Spleen (tissue), 11 donors: ENCODE measurements at regions not wholly inside any gene's neighbourhood (a gene's known extent, or its start where the extent isn't known, plus 50 kb on each side); places are given as distances from the start of the nearest gene placed in this dataset.

Source experiments
- DNase-seq: peaks from one replicate; pipeline ENCODE4 v3.0.0-alpha.2; 2020
- H3K27ac ChIP-seq, 8 donors: fragments of 200-600 bp; sonication (generic) in 7 of 8; 1 replicate in 4 of 8; 2 replicates in 4 of 8; pipeline versions ENCODE4 v1.5.0 to v1.8.0; 2016 to 2021; ENCODE audit warnings: inconsistent platforms in 4 of 8, mild to moderate bottlenecking in 4 of 8, moderate library complexity in 1 of 8
- H3K27me3 ChIP-seq, 7 donors: fragments of 200-600 bp; sonication (generic) in 6 of 7; replicated peaks in 1 of 7; 1 replicate in 4 of 7; 2 replicates in 3 of 7; pipeline versions ENCODE4 v1.5.0 to v1.8.0; 2016 to 2021; ENCODE audit warnings: inconsistent platforms in 3 of 7, mild to moderate bottlenecking in 1 of 7
- H3K36me3 ChIP-seq, 6 donors: fragments of 200-600 bp; sonication (generic) in 5 of 6; 1 replicate in 4 of 6; 2 replicates in 2 of 6; pipeline versions ENCODE4 v1.5.0 to v1.8.0; 2016 to 2021; ENCODE audit warnings: inconsistent platforms in 2 of 6
- H3K4me1 ChIP-seq, 6 donors: fragments of 200-600 bp; sonication (generic) in 5 of 6; 1 replicate in 3 of 6; 2 replicates in 3 of 6; pipeline versions ENCODE4 v1.5.0 to v1.8.0; 2016 to 2021; ENCODE audit warnings: inconsistent platforms in 3 of 6
- H3K4me3 ChIP-seq, 8 donors: fragments of 200-600 bp; sonication (generic) in 7 of 8; 1 replicate in 4 of 8; 2 replicates in 4 of 8; pipeline versions ENCODE4 v1.5.0 to v1.8.0; 2016 to 2021; ENCODE audit warnings: inconsistent platforms in 4 of 8, mild to moderate bottlenecking in 4 of 8, moderate library complexity in 2 of 8
- H3K9me3 ChIP-seq, 8 donors: fragments of 200-600 bp; sonication (generic) in 7 of 8; 1 replicate in 4 of 8; 2 replicates in 4 of 8; pipeline versions ENCODE4 v1.5.0 to v1.8.0; 2016 to 2021; ENCODE audit warnings: inconsistent platforms in 4 of 8
- CTCF ChIP-seq, 11 experiments: fragments of 200-600 bp in 7 of 11; fragments of 450-650 bp in 4 of 11; sonication (generic) in 4 of 11; IDR thresholded peaks in 8 of 11; conservative IDR thresholded peaks in 3 of 11; 1 replicate in 7 of 11; 2 replicates in 4 of 11; pipeline versions ENCODE4 v1.4.0 to v1.8.0; 2016 to 2021; ENCODE audit warnings: antibody characterized with exemption in 11 of 11, inconsistent platforms in 4 of 11, mild to moderate bottlenecking in 1 of 11
- POLR2A ChIP-seq, 3 donors: fragments of 450-650 bp; IDR thresholded peaks; one replicate each; pipeline ENCODE4 v1.5.1; 2017; ENCODE audit warnings: antibody characterized with exemption in 3 of 3, mild to moderate bottlenecking in 1 of 3
- POLR2AphosphoS5 ChIP-seq, 3 donors: sonication (generic); formaldehyde crosslinking; IDR thresholded peaks; one replicate each; pipeline ENCODE4 v1.5.1; 2017; ENCODE audit warnings: antibody characterized with exemption in 3 of 3
- WGBS, 5 donors: extraction: QIAGEN DNeasy Blood & Tissue Kit in 3 of 5; methylation state at CpG; one replicate each; pipeline versions ENCODE4 v1.1.5 to v1.1.7; 2013 to 2018; 5-methylcytosine and 5-hydroxymethylcytosine counted together
- intact Hi-C: fragments of 100-400 bp; cut with DNase I; formaldehyde crosslinking; loops from one replicate; pipeline ENCODE4 v1.15.0; 2023; ENCODE audit warnings: low total_unique reads
- donor health status: healthy with polysubstance abuse.
- donor health status: DM: no; HTN: no; CAD: no; lungs with moderate emphysema.
- donor health status: DM: no; HTN: no; CAD: no.
- donor health status: Bipolar disorder and iron deficiency.
- donor health status: healthy.
- donor health status: DM: no; HTN: no; CAD: no.
- donor health status: DM: yes; HTN: yes; CAD: no.

- peaks cover 0 to 46% (median 0%) of the 10 kb centered on the region in 7 donors for H3K27me3 ChIP-seq
- no peaks in the 10 kb centered on the region for H3K9me3 ChIP-seq
- WGBS, 5 donors = 62 to 76% (median 71%) methylated on average over 26 of the region's 26 CpGs
- intact Hi-C loops = no loop called here
- DNase-seq = peak; percentile 38
- H3K4me1 ChIP-seq = no peaks in the 10 kb centered on the region
- no peak overlapping the region for H3K4me3 ChIP-seq
- TF ChIP-seq CTCF (IDR thresholded peaks at IDR 0.05 in 8 of 11, conservative IDR thresholded peaks at IDR 0.05 in 3 of 11) (no peak), POLR2AphosphoS5 (IDR thresholded peaks at IDR 0.05) (no peak), POLR2A (IDR thresholded peaks at IDR 0.05) (no peak)
- H3K36me3 ChIP-seq = no peaks in the 10 kb centered on the region
- H3K27ac ChIP-seq = no peak overlapping the region
Measured at GRCh38 chr13:112133499-112134390, 66.8 kb downstream of the SOX1 start.

- Histone ChIP-seq H3K27ac (no peak overlapping the region), H3K27me3 (peaks cover 0 to 46% (median 0%) of the 10 kb centered on the region in 7 donors), H3K4me3 (no peak overlapping the region), H3K36me3 (no peaks in the 10 kb centered on the region), H3K9me3 (no peaks in the 10 kb centered on the region), H3K4me1 (no peaks in the 10 kb centered on the region)
- TF ChIP-seq CTCF (IDR thresholded peaks at IDR 0.05 in 8 of 11, conservative IDR thresholded peaks at IDR 0.05 in 3 of 11) (no peak), POLR2AphosphoS5 (IDR thresholded peaks at IDR 0.05) (no peak), POLR2A (IDR thresholded peaks at IDR 0.05) (no peak)
- WGBS, 5 donors = 74 to 86% (median 84%) methylated on average over 16 to 17 of the region's 17 CpGs
- intact Hi-C loops = no loop called here
- no peak for DNase-seq
Measured at GRCh38 chr13:112134391-112135075, 67.6 kb downstream of the SOX1 start.

- no peak for TF ChIP-seq POLR2A (IDR thresholded peaks at IDR 0.05)
- no peak for TF ChIP-seq CTCF (IDR thresholded peaks at IDR 0.05 in 8 of 11, conservative IDR thresholded peaks at IDR 0.05 in 3 of 11)
- no peak for TF ChIP-seq POLR2AphosphoS5 (IDR thresholded peaks at IDR 0.05)
- H3K4me1 ChIP-seq = no peaks in the 10 kb centered on the region
- H3K27me3 ChIP-seq = peaks cover 0 to 44% (median 0%) of the 10 kb centered on the region in 7 donors
- intact Hi-C loops = no loop called here
- no peak overlapping the region for H3K4me3 ChIP-seq
- no peaks in the 10 kb centered on the region for H3K36me3 ChIP-seq
- DNase-seq = peak; percentile 42
- 77 to 88% (median 84%) methylated on average over 7 of the region's 7 CpGs for WGBS, 5 donors
- no peak overlapping the region for H3K27ac ChIP-seq
- H3K9me3 ChIP-seq = no peaks in the 10 kb centered on the region
Measured at GRCh38 chr13:112136095-112136494, 69.1 kb downstream of the SOX1 start.

GRCh38 chr13:112137144-112137543 lies 70.2 kb downstream of the SOX1 start:
- H3K27me3 ChIP-seq = peaks cover 0 to 43% (median 0%) of the 10 kb centered on the region in 7 donors
- DNase-seq = peak; percentile 38
- WGBS, 5 donors = 69 to 86% (median 84%) methylated on average over 6 of the region's 6 CpGs

More at GRCh38 chr13:112137144-112137543, 70.2 kb downstream of the SOX1 start:
- H3K9me3 ChIP-seq = no peaks in the 10 kb centered on the region
- H3K4me3 ChIP-seq = no peak overlapping the region
- no peaks in the 10 kb centered on the region for H3K36me3 ChIP-seq
- intact Hi-C loops = no loop called here
- no peaks in the 10 kb centered on the region for H3K4me1 ChIP-seq
- no peak for TF ChIP-seq POLR2A (IDR thresholded peaks at IDR 0.05)
- TF ChIP-seq POLR2AphosphoS5 (IDR thresholded peaks at IDR 0.05) = no peak
- no peak for TF ChIP-seq CTCF (IDR thresholded peaks at IDR 0.05 in 8 of 11, conservative IDR thresholded peaks at IDR 0.05 in 3 of 11)
- H3K27ac ChIP-seq = no peak overlapping the region
